Islet precursor cell (in vitro differentiated cells): ENCODE measurements at regions not wholly inside any gene's neighbourhood (a gene's known extent, or its start where the extent isn't known, plus 50 kb on each side); places are given as distances from the start of the nearest gene placed in this dataset.
"Not testable (repeated sequence)": the region's sequence is repeated elsewhere in the genome, so short reads cannot be mapped to it uniquely, and the experiment has no call there.

ENCODE experiments used
- DNase-seq: peaks from one replicate; pipeline ENCODE4 v3.0.0-alpha.2; 2018

DNA sequence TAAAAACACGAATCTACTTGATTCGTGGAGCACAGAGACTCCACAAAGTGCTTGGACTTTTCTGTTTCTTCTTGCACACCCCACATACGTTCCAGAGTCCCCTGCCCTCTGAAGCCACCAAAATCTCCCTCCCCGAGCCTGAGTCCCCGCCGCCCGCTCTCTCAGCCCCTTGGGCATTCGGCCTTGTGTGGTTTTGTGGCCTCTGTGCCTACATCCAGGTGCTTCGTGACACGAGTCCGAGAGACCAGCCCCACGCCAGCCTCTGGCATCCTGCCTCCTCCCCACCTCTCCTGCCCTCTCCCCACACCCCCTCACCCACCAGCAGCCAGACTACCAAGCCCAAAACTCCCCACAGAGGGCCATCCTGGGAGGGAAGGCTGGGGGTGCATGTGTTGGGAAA, 87.8 kb upstream of the PPP1R26 start:
- no peak for DNase-seq

DNA sequence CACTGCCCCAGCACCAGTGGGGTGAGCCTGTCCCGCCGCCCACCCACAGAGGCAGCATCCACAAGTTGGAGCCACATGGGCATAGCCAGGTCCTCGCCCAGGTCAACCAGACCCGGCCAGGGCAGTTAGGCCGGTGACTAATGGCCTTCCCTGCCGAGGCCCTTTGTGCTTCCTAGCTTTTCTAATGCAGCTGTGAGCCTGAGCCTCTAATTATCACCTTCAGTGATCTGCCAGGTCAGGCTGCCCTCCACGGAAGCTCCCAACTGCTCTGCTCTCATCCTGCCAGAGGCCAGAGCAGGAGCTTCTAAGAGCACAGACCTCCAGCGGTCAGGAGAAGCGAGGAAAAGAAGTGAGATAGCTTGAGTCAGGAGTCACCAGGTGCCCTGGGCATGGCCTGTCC, 87.1 kb upstream of the PPP1R26 start:
- peak; percentile 63 for DNase-seq

DNA sequence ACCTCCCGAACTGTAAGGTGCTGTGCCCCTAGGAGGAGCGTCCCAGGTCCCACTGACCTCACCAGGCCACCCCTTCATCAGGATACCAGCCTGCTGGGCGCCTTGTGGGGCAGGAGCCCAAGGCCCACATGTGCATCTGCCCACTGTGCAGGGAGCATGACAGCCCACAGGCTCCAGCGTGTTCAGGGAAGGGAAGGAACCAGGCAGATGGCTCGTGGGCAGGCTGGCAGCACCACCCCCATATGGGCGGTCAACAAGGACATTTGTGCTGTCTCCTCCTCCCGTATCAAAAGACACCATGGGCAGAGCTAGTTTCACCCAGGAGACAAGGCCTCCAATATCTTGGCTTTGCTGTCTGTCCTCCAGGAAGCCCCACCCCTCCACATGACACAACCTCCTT, 85.5 kb upstream of the PPP1R26 start:
- no peak for DNase-seq

DNA sequence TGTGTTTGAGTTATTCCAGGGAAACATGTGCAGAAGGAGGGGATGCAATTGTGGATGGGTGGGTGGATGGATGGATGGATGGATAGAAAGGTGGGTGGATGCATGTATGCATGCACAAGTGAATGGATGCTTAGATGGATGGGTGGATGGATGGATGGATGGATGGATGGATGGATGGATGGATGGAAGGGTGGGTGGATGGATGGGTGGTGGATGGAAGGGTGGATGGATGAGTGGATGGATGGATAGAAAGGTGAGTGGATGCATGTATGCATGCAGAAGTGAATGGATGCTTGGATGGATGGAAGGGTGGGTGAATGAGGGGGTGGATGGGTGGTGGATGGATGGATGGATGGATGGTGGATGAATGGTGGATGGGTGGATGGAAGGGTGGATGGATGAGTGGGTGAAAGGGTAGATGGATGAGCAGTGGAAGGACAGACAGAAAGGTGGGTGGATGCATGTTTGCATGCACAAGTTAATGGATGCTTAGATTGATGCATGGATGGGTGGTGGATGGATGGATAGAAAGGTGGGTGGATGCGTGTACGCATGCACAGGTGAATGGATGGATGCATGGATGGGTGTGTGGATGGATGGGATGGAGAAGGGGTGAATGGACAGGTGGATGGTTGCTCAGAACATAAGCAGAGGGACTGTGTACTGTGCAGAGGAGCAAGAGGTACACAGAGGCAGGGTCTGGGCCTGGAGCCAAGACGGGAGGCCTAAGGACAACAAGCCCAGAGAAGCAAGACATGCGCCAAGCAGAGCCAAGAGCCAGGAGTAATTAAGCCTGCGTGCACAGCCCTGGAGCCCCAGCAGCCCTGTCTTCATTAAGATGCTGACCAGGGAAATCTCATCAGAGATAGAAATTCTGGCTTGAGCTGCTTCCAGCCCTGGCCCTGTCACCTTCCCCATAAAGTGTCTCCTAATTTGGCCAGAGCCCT, 84.6 kb upstream of the PPP1R26 start:
- no peak for DNase-seq

DNA sequence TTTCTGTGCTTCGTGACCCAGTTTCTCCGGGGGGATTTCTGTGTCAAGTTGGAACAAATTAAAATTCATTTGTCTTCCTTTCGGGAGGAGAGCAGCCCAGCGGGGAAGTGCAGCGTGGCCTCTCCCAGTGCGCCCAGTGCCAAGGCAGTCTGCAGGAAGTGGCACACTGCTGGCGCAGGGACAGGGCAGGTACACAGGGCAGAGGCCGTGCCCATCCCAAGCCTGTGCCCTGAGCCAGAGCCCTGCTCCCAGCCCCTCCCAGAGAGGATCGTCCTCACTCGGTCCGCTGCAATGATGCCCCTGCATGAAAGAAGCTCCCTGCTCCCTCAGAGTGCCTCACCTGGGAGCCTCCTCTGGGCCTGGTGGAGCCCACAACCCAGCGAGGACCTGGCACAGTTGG, 82.4 kb upstream of the PPP1R26 start:
- DNase-seq, result no peak

DNA sequence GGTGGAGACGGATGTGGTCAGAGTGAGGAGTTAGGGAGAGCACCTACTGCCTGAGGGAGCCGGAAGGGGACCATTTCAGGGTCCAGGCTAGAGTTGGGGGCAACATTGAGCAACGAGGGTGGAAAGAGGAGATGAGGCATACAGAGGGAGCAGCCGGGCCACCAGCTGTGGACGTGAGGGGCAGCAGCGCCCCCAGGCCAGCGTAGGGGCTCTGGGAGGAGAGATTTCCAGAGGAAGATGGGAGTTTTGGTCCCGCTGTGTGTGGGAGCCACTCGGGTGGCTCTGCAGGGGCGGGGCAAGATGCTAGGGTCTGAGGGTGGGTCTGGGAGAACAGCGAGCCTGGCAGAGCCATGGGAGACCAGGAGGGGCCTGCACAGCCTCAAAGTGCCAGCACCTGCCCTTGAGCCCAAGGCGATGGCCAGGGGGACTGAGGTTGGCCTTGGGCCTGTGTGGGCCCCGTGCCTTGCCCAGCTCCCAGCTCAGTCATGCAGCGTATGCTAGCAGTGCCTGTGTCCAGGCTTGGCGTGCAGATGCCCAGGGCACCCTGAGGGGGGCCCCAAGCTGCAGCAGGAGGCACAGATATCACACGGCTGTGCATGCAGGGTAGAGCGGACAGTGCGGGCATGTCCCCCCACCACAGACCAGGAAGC, 80.5 kb upstream of the PPP1R26 start:
- DNase-seq, result no peak

DNA sequence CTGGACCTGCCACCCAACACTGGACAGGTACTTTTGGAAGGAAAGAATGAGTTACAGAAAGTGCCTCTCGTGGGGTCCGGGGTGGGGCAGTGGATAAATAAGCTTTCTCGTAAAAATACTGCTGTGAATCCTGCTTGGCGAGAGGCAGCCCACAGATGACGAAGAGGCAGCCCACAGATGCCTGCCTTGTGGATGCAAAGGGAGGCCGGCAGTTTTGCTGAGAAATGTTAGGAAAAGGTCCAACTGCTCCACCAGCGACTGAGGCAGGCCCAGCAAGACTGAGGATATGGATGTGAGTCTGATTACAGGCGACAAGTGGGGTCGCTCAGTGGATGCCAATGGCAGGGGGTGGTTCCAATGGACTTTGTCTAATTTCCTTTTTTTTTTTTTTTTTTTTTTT, 79.1 kb upstream of the PPP1R26 start:
- DNase-seq, result no peak

DNA sequence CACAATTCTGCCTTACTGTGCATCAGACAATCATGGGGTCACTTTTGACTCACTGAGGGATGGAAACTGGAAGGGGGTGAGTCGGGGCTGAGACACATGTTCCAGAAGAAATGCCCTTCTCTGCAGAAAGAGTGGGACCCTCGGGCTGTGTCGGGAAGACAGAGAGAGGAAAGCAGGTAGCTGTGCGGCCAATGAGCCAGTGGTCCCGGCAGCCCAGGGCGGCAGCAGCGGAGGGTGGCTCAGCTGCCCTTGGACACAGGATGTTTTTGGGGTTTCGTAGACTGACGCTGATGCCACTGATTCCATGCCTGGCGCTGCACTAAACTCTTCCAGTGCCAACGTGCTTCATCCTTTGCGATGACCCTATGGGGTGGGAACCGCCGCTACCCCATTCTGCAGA, 78.4 kb upstream of the PPP1R26 start:
- no peak for DNase-seq

DNA sequence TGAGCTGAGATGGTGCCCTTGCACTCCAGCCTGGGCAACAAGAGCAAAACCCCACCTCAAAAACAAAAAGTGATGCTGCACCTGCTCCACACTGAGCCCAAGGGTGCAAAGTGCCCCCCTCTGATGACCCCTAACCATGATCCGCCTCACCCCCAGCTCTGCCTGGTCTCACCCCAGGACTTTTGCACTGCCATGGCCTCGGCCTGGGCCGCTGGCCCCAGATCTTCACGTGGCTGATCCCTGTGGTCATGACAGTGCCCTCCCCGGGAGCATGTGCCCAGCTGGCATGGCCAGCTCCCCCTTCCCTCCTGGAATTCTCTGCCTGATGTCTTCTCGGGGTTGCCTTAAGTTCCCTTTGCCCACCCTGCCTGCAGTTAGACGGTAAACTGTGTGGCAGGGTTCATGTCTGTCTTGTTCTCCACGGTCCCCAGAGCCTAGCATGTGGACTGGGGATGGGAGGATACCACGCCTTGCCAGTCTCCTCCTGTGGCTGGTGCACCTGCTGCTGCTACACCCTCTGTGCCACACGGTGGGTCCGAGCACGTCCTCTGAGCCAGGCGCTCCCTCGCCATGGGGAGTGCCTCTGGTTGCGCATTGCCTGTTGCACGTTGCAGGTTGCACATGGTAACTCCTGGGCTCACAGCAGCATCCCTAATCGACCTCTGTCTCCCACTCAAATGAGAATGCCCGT, 77.4 kb upstream of the PPP1R26 start:
- DNase-seq, result no peak

DNA sequence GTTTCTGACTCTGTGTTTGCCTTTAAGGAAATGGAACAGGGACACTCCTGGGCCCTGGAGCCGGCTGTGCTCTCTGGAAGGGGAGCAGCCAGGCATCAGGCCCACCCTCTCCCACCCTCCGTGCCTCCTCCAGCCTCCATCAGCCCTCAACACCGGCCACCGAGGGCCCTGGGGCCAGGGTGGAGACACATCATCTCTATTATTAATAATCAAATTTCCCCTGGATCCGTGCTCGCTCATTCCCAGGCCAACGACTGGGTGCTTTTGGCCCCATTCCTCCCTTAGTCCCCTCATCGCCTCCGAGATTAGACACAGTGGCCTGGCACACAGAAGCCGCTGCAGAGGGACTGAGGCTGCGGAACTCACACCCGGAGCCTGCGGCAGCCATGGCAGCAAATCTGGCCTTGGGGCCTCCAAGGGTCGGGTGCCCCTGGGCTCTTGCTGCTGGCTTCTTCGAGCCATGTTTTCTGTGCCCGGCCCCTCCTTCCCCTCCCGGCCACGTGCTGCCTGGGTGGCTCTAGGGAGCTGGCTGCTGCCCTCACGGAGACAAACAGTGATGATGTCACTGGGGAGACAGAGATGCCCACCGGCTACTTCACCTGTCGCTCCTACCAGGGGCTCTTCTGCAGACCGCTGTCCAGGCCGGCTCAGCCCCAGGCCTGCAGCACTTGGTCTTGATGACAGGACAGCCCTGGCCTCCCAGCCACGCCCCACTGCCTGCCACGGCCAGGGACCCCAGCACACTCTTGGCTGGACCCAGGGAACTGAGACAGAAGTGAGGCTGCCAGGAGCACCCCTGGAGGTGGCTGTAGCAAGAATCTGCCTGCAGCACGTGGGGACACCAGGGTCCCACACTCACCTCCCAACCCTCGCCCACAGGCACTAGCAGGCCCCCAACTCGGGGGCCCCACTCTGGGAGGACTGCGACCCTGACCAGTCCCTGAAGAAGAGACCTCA, 76.6 kb upstream of the PPP1R26 start:
- DNase-seq, result no peak

DNA sequence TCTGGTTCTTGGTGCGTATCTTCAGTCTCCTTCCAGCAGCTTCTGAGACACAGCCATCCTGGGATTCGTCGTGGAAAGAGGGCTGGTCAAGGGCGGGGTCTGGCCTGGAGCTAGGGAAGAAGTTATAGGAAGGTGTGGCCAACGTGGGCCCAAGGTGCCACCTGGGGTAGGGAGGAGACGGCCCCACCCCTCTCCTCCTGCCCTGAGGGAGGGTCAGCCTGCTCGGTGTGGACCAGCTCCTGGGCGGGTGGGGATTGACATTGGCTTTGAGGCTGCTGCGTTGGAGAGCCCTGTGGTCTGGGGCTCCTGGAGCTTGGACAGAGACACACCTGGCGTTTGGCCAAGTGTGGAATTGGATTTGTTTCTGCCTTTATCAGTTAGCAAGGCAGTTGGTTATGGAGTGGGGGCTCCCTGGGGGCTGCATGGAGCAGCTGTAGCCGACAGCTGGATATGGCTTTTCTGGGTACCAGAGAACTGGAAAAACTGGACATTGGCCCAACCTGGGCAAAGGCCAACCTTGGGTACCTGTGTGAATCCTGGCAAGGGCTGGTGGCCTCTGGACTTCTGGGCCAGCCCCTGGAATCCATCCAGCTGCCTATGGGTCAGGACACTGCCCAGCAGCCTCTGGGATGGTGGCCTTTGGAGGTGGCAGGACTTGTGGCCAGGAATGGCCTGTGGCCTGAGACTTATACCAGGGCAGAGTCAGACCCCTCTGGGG, 75.7 kb upstream of the PPP1R26 start:
- no peak for DNase-seq

DNA sequence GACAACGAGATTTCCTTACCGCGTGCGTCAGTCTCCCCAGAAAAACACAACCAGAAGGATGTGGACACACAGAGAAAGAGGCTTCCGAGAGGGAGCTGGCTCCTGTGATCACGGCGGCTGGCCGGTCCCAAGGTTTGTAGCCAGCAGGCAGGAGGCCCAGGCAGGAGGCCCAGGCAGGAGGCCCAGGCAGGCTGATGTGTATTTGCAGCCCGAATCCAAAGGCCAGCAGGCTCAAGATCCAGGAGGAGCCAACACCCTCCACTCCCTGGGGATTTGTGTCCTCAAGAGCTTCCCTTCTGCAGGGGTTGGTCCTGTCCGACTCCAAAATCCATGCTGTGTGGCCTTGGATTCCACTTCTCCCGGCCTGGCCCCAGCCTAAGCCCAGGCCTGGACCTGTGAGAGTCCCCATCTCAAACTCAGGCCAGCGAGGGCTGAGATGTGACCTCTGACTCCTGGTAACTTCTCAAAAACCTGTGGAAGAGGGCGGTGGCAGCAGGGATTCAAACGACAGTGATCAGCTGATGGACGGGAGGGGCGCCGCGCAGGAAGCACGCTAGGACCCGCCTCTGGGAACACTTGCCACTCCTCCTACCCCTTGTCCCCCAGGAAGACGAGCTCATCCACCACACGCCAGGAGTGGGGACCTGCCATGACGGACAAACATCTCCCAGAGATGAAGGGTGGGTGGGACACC, 75.0 kb upstream of the PPP1R26 start:
- DNase-seq, result no peak

DNA sequence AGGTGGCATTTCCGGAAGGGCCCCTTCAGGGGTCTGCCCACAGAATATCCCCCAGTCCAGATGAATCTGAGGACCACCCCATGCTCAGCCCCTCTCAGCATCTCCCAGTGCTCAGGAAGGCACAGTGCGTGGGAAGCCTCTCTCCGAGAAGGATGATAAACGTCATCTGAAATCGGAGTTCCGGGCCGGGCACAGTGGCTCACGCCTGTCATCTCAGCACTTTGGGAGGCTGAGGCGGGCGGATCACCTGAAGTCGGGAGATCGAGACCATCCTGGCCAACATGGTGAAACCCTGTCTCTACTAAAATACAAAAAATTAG, 74.5 kb upstream of the PPP1R26 start:
- DNase-seq, result not testable (repeated sequence)

DNA sequence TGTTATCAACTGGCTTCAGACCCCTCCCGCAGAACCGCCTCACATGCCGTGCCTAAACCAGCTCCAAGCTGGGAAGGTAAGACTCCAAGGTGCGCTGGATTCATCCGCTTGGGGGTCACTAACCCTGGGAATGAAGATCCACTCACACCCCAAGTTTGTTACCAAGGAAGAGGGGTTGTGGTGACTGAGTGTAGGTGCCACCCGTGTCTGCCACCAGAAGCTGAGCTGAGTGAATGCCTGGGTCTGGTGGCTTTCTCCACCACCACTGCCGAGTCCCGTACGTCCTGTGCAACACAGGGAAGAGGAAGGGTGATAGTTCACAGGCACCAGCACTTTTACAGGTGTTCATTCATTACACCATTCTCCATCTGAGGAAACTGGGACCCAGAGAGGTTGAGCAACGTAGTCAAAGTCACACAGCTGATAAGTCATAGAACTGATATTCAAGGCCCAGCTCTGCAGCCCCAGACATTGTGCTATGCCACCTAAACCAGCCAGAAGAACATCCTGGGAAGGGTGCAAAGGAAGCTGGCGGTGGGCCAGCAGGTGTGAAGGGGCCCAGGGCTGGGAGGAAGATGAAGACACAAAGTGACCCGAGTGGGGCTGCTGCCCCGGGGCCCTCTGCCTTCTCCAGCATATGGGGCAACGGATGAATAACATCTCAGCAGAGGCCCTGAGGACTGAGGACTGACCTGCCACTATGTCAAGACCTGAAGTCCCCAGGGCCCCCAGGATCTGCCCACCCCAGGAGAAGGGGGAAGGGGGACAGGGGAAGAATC, 70.9 kb upstream of the PPP1R26 start:
- DNase-seq, result no peak

DNA sequence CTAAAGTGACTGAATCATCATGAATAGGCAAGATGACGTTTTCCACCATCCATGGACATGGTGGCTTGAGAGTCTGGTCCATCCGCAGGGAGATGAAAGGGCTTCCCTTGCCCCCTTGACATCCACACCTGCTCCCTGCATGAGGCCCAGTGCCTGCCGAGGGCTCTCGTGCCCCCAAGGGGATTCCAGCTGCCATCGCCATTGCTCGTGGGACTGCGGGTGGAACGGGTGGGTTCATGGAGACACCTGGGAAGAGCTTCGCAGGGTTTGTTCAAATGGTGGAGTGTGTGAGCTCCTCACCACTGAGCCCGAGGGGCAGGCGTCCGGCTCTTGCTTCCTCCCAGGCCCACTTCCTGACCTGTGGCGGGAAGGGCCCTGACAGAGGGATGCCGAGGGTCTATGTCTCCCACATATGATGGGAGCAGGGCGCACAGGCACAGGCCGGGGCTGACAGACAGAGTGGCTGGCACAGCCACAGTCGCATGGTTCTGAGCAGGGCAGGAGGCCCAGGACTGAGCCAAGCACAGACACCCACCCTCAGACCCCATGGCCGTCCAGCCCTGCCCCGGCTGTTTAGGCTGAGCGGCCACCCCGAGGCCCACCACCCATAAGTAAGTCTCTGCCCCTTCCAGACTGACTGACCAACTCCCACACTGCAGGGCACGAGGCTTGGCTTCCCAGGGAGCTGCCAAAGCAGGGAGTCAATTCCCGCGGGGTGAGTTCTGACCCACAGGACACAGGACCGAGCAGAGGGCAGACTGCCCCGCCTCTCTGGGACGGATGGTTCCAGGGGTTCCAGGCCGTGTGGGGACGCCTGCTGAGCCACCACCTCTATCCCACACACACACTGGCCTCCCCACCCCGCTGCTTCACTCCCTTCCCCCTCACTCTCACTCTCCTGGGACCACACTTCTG, 70.0 kb upstream of the PPP1R26 start:
- peak; percentile 45 for DNase-seq

DNA sequence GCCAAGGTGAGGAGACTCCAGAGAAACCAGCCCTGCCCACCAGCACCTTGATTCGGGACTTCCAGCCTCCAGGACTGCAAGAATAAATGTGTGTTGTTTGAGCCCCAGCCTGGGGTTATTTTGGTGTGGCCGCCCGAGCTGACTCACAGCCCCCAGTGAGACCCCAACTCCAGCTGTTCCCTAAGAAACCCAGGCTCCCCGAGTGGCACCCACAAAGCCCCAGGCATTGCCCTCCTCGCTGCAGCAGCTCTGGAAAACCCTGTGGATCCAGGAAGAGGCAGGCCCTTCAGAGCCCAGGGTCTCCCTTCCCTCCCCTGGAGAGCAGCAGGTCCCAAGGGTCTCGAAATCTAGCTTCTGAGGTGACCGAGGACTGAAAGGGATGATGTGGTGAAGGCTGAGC, 69.2 kb upstream of the PPP1R26 start:
- DNase-seq, result peak; percentile 36

DNA sequence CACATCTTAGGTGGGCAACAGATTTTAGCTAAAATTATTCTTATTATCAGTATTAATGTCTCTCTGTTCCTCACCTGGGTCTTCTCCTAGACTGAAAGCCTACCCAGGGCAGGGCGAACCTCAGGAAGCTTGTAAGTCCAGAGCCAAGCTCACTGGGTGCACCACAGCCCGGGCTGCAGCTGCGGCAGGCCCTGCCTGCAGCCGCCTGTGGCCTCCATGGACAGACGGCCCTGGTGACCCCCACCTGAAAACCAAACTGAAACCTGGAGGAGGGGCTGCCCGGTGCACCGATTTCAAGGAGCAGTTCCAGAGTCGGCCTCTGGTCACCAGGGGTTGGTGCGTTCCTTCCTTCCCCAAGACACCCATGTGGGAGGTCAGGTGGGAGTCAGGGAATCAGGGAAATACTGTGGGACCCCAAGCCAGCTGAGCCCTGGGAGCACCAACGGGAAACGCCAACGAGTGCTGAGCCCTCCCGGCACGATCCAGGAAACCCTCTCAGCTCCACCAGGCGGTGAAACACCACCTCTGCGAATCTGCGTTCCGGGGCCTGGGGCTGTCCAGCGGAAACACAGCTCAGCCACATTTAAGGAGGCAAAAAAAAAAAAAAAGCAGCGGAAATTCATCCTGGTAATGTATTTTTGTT, 68.6 kb upstream of the PPP1R26 start:
- peak; percentile 38 for DNase-seq

DNA sequence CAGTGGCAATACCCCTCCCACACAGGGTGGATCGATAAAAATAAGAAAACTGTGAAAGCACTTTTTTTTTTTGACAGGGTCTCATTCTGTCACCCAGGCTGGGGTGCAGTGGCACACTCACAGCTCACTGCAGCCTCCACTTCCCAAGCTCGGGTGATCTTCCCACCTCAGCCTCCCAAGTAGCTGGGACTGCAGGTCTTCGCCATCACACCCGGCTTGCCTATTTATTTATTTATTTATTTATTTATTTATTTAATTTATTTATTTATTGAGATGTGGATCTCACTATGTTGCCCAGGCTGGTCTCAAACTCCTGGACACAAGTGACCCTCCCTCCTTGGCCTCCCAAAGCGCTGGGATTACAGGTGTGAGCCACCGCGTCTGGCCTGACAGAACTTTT, 68.0 kb upstream of the PPP1R26 start:
- DNase-seq, result not testable (repeated sequence)
